ENCODE measurements at regions not wholly inside any gene's neighbourhood (a gene's known extent, or its start where the extent isn't known, plus 50 kb on each side); places are given as distances from the start of the nearest gene placed in this dataset.

- TF ChIP-seq CTCF (IDR thresholded peaks at IDR 0.05) (no peak), EP300 (IDR thresholded peaks at IDR 0.05) (no peak), POLR2A (IDR thresholded peaks at IDR 0.05) (no peak)
- 71 to 82% (median 72%) methylated on average over 5 of the region's 5 CpGs for WGBS, 3 donors
- intact Hi-C loops (cut with DNase I), result no loop called here
- Histone ChIP-seq H3K4me3 (no peak overlapping the region), H3K4me1 (ENCODE audit: insufficient read depth) (no peaks in the 10 kb centered on the region), H3K27ac (no peak overlapping the region), H3K27me3 (no peaks in the 10 kb centered on the region), H3K36me3 (no peaks in the 10 kb centered on the region), H3K9me3 (no peaks in the 10 kb centered on the region)
- DNase-seq, result no peak
These were observed 232.2 kb upstream of the KLF4 start for GRCh38 chr9:107721705-107722245.

GRCh38 chr9:107720501-107720900 is 230.9 kb upstream of the KLF4 start:
- intact Hi-C loops (cut with DNase I), result no loop called here
- no peaks in the 10 kb centered on the region for H3K9me3 ChIP-seq
- TF ChIP-seq POLR2A (IDR thresholded peaks at IDR 0.05) (no peak), EP300 (IDR thresholded peaks at IDR 0.05) (no peak), CTCF (IDR thresholded peaks at IDR 0.05) (no peak)
- no peaks in the 10 kb centered on the region for H3K27me3 ChIP-seq
- 75 to 84% (median 79%) methylated on average over 2 of the region's 2 CpGs for WGBS, 3 donors
- H3K36me3 ChIP-seq, result no peaks in the 10 kb centered on the region
- DNase-seq, result no peak
- H3K4me1 ChIP-seq (ENCODE audit: insufficient read depth), result no peaks in the 10 kb centered on the region
- no peak overlapping the region for H3K27ac ChIP-seq
- no peak overlapping the region for H3K4me3 ChIP-seq

GRCh38 chr9:107717529-107718314 is 228.2 kb upstream of the KLF4 start:
- no peaks in the 10 kb centered on the region for H3K27me3 ChIP-seq
- TF ChIP-seq POLR2A (IDR thresholded peaks at IDR 0.05) (no peak), CTCF (IDR thresholded peaks at IDR 0.05) (no peak), EP300 (IDR thresholded peaks at IDR 0.05) (no peak)
- no peaks in the 10 kb centered on the region for H3K9me3 ChIP-seq
- no peaks in the 10 kb centered on the region for H3K36me3 ChIP-seq
- intact Hi-C loops (cut with DNase I), result no loop called here
- no peak overlapping the region for H3K4me3 ChIP-seq
- 92 to 96% (median 95%) methylated on average over 9 of the region's 9 CpGs for WGBS, 3 donors
- DNase-seq, result no peak
- no peaks in the 10 kb centered on the region for H3K4me1 ChIP-seq (ENCODE audit: insufficient read depth)
- H3K27ac ChIP-seq, result no peak overlapping the region

GRCh38 chr9:107715740-107716139 is 226.2 kb upstream of the KLF4 start:
- no peaks in the 10 kb centered on the region for H3K4me1 ChIP-seq (ENCODE audit: insufficient read depth)
- no peaks in the 10 kb centered on the region for H3K9me3 ChIP-seq
- no peak overlapping the region for H3K27ac ChIP-seq
- TF ChIP-seq EP300 (IDR thresholded peaks at IDR 0.05) (no peak), CTCF (IDR thresholded peaks at IDR 0.05) (no peak), POLR2A (IDR thresholded peaks at IDR 0.05) (no peak)
- H3K4me3 ChIP-seq, result no peak overlapping the region
- H3K36me3 ChIP-seq, result no peaks in the 10 kb centered on the region
- no peaks in the 10 kb centered on the region for H3K27me3 ChIP-seq
- 68 to 84% (median 69%) methylated on average over 4 of the region's 4 CpGs for WGBS, 3 donors
- no peak for DNase-seq
- intact Hi-C loops (cut with DNase I), result no loop called here
